HG02798 (cell line): ENCODE measurements at regions not wholly inside any gene's neighbourhood (a gene's known extent, or its start where the extent isn't known, plus 50 kb on each side); places are given as distances from the start of the nearest gene placed in this dataset.

Source experiments
- ATAC-seq: cut with Tn5 transposase; IDR thresholded peaks from one replicate; pipeline ENCODE4 v1.9.1; 2021; ENCODE audit warnings: mild to moderate bottlenecking; ENCODE audit not compliant: unreplicated experiment, poor library complexity

DNA sequence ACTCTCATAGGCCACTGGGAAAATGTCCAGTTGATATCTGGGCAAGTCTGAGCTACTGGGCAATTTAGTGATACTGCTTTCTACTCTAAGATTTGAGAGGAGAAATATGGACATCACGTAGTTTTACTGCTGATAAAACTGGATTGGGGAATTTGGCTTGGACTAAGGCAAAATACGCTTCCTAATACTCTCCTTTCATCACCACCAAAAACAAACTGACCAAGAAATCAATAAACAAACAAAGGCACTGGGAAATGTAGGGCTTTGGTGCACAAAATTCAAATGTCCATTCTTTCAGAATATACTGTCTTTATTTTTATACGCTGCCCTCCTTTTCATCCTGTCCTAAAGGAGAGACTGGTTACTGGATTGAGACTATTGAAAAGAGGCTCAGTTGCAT, 145.1 kb upstream of the SP8 start:
- ATAC-seq, result no peak

DNA sequence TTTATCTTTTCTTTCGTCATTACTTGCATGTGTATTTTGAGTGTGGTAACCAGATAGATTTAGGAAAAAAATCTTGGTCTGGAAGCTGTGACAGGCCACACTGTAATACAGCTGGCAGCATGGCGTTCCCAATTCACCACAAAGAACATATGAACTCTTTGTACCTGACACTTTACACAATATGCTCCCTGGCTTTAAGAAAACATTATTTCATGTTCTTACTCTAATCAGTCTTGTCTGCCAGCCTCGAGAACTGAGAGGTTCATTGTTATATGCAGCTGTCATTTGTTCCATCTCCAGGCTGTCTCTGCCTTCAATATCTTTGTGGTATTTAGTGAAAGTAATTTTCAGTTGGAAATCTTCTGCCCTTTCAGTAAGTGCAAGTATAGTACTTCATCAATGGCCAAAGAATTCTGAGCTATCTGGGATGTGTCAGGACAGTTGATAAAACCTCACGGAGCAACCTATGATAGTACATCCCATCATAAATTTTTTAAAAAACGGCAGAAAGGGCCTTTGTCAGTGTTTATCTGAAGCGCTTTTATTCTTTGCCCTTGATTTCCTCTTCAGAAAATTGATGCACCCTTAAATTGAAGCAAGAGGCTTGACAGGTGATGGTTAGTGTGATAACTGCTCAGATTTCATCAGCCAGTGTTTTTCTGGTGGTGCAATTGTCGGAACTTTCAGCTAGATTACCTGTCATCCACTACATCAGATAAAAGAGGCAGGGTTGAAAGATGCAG, 146.3 kb upstream of the SP8 start:
- ATAC-seq, result no peak

- ATAC-seq, result no peak
These were observed 158.8 kb upstream of the SP8 start for GRCh38 chr7:20945451-20945850.

DNA sequence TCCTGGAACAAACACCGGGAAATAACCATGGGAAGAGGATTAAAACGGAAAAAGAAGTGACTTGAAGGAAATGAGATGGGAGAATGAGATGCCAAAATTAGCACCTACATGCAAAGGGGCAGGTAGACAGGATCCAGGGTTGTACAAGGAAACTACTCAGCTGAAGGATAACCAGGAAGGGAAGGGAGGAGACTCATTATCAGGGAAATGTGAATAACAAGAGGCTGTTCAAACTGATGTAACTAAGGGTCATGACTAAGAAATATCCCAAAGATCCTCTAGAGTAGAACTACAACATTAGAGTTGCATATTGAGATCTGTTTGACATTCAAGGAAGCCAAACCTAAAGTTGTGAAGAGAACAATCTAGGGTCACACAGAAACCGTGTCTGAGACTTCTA, 166.2 kb upstream of the SP8 start:
- ATAC-seq, result no peak

- no peak for ATAC-seq
These were observed 168.3 kb upstream of the SP8 start for GRCh38 chr7:20954711-20955619.

- no peak for ATAC-seq
These were observed 171.9 kb upstream of the SP8 start for GRCh38 chr7:20958572-20958971.

DNA sequence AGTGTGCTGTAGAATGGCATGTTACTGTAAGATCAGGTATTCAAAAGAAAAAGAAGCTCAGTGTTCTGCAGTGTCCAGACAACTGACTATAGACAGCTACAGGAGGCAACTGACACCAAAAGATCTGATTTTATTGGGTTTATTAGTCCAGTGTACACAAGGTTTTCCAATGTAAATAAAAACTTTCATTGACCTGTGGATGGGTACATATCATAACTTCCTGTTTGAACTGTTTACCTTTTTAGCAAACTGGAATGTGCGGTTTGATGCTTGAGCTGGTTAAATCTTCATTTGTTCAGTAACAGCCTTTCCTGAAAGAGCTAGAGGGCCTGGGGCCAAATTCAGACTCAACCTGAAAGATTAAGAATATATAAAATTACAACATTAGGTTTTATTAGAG, 172.6 kb upstream of the SP8 start:
- no peak for ATAC-seq

DNA sequence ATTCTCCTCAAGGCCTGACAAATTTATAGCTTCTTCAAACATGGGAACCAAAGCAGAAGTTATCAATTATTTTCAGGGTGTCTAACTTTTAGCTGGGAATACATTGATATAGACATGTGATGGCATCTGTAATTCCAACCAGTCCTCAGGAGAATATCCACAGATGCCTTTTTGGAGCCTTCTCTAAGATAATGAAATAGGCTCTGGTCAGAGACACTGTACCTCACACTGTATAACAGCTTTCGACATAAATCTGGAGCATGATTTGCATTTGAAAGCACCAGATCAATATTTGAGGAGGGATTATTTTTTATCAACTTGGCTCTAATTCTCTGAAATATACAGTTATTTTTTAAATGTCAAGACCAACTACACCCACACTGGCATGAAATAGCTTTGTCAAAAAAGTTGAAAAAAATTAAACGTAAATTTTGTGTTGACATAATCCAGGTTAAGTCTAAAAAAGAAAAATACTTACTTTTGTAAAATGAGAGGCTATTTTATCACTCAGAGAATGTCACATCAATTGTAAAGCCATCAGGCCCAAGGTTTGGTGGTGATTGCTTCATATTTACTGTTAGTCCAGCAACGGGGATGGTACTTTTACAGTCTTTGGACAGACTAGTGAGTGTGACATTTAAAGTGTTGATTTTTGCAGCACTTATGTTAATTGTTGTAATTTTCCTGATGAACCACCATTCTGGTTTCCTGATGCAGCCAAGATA, 177.0 kb upstream of the SP8 start:
- ATAC-seq, result no peak

GRCh38 chr7:20964281-20964918, 177.7 kb upstream of the SP8 start:
- ATAC-seq, result no peak

- no peak for ATAC-seq
These were observed 184.5 kb upstream of the SP8 start for GRCh38 chr7:20971219-20971618.

- ATAC-seq, result no peak
These were observed 193.5 kb upstream of the SP8 start for GRCh38 chr7:20980232-20980631.

DNA sequence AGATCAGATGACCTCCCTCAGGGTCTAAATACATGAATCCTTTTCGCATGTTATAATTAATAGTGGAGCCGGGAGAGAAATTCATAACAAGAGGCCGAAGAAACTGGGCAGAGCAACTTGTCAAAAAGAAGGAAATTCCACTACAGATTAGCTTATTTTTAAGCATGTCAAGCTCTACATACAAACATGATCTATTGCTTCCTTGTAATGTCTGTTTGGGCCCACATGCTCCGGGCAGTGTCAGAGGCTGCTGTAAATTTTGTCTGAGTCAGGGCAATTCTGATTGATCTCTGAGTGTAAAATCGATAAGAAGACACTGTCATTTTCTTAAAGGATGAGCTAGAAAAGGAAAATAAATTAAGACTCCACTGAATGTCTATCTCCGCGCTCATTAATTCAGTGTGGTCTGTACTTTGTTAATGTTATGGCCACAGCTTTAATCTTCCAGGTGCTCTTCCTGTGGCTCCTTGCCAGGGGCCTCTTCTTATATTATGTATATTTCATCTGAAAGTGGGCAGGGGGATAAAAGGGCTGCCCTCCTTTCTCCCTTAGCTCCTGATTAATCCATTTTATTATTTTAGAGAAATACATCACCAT, 194.1 kb upstream of the SP8 start:
- ATAC-seq, result no peak

- no peak for ATAC-seq
These were observed 201.7 kb upstream of the SP8 start for GRCh38 chr7:20988340-20988739.

- no peak for ATAC-seq
These were observed 204.9 kb upstream of the SP8 start for GRCh38 chr7:20991544-20991943.

DNA sequence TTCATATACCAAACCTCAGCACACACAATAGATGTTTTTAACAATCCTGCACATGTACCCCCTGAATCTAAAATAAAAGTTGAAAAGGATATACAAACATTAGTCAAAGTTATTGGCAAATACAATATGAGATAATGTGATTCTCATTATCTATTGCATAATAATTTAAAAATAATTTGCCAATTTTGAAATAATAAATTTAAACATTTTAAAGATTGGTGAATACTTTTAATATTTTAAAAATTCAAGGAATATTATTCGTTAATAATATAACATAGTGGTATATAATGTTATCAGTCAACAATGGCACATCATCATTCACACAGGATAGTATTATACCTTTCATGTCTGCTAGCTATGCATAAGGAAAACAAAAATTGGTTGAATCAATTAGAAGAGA, 207.0 kb upstream of the SP8 start:
- ATAC-seq, result no peak

- no peak for ATAC-seq
These were observed 211.6 kb upstream of the SP8 start for GRCh38 chr7:20998309-20998708.

DNA sequence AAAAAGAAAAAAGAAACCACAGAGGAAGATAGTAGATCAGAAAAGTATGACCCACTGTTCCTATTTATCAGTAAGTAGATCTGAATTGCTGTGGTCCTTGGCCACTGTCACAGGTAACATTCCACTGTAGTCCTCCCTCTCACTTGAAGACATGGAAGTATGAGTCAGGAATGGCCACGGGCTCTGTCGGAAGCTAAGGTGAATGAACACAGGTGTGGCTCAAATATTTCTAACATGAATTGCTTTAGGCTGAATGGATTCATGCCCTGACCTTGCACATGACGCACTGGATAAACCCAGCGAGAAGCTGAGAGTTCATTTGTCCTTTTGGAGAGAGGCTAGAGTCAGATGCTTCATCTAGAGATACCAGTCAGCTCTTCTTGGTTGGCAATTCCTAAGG, 224.5 kb upstream of the SP8 start:
- ATAC-seq, result no peak

- ATAC-seq, result no peak
These were observed 227.3 kb upstream of the SP8 start for GRCh38 chr7:21013765-21014539.

GRCh38 chr7:21020667-21021066, 234.0 kb upstream of the SP8 start:
- no peak for ATAC-seq
